GM19035 (cell line): ENCODE measurements at regions not wholly inside any gene's neighbourhood (a gene's known extent, or its start where the extent isn't known, plus 50 kb on each side); places are given as distances from the start of the nearest gene placed in this dataset.

ENCODE experiments used
- ATAC-seq: cut with Tn5 transposase; IDR thresholded peaks from one replicate; pipeline ENCODE4 v1.9.1; 2021; ENCODE audit not compliant: unreplicated experiment

DNA sequence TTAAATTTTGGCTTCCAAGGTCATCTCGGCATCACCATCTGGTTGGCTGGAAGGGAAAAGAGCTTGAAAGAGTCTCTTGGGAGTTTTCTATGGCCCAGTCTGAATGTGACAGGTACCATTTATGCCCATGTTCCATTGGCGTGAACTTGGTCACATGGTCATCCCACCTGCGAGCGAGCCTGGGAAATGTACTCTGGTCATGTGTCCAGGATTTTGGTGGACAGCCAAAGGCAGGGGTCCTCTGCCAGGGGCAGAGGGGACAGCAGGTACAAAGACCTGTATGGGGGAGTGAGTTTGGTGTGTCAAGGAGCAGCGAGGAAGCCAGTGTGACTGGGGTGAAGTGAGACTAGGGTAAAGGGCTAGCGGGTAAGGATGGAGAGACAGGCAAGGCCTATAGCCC lies 112.6 kb downstream of the CDC5L start:
- ATAC-seq, result no peak

DNA sequence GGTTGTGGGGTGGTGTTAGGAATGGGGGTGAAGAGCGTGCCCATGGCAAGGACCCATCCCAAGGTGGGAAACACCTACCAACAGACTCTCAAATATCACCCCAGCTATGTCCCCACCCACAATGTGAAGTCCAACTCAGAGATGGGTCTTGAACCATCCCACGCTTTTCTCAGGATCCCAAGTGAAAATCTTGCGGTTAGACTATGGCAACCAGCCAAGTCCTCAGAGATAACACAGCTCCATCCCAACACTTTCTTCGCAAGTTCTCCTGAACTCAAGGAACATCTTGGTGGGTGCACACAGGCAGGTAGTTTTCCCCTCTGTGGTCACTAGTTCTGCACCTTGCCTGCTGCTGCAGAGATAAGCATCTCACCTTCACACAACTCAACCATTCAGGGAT lies 116.0 kb downstream of the CDC5L start:
- no peak for ATAC-seq

GRCh38 chr6:44504301-44504791 lies 116.8 kb downstream of the CDC5L start:
- ATAC-seq, result no peak

- no peak for ATAC-seq
Measured at GRCh38 chr6:44505751-44506150, 118.2 kb downstream of the CDC5L start.

GRCh38 chr6:44507014-44507413 lies 119.5 kb downstream of the CDC5L start:
- ATAC-seq, result no peak

DNA sequence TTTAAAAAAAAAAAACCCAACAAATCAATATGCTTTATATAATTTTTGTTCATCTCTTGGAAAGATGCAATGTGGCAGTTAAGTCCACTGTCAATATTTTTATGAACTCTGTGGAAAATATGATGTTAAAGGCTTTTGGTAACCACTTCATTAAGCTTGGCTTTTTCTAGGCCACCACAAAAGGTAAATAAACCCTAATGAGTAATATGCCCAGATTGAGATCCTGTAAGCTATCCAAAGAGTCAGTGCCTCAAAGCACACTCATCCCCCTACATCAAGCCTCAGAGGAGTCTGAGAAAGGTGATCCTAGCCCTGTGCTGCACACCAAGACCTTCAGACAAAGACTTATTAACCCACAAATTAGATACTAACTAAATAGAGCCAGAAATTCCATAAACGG lies 121.1 kb downstream of the CDC5L start:
- no peak for ATAC-seq

- no peak for ATAC-seq
Measured at GRCh38 chr6:44511126-44511525, 123.6 kb downstream of the CDC5L start.

DNA sequence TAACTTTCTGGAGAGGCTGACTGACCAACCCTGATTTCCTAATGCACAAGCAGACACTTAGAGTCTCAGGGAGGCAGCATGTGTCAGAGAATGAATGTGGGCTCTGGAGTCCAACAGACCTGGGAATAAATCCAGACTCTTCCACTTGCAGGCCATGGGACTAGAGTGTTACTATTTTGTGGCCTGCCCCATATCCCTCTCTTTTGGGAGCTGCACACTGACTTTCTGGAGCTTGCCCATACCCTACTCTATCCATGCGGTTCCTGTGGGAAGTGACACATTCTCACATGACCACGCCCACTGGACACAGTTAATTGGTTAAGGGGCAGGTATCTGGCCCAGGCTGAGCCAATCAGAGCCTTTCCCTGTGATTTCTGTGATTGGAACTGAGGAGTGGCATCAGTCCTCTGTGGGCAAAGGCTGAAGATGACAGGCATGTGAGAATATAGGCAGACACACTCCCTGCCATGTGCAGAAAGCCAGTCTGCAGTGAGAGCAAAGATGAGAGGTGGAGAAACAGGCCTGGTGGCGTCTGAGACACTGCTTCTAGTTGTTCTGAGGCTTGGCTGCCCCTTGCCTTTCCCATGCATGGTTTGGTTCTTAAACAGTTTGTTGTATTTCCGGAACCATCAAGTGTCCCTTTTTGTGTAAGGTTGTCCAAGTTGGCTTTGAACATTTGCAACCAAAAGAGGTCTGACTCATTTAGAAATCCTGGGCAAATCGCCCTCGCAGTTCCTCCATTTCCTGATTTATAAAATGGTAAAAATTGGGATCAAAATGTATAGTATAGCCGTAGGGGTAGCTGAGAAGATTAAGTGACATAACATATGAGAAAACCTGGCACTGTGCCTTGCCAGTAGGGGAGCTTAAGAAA lies 125.6 kb downstream of the CDC5L start:
- no peak for ATAC-seq

DNA sequence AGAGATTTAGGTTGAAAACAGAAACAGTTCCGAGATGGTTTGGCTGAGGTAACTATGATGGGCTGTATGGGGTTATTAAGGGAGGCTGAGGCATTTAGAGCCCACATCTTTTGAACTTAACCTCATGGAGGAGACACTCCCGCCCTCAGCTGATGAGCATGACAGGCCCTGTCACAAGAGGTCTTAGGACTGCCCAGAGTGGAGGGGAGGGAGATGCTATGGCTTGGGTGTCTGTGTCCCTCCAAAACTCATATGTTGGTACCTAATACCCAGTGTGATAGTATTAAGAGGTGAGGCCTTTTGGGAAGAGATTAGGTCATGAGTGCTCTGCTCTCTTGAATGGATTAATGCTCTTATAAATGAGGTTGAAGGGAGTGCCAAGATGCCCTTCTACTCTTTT lies 126.6 kb downstream of the CDC5L start:
- ATAC-seq, result no peak

DNA sequence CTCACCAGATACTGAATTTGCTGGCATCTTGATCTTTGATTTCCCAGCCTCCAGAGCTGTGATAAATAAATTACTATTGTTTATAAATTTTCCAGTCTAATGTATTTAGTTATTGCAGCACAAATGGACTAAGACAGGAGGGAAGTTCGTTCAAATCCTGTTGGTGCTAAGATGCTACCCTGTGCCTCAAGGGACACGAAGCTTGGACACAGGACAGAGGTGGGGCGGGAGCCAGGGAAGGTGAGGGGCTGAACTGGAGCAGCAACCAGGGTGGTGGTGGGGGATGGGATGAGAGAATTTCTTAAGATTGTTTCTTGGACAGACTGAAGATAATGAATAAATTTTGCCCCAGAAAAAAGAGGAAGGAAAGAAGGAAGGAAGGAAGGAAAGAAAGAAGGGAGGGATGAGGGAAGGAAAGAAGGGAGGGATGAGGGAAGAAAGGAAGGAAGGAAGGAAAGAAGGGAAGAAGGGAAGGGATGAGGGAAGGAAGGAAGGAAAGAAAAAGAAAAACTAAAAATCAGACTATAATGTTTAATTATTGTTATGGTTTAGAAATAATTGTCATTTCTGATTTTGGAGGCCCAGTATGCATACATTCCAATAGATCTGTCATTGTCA lies 127.2 kb downstream of the CDC5L start:
- no peak for ATAC-seq

DNA sequence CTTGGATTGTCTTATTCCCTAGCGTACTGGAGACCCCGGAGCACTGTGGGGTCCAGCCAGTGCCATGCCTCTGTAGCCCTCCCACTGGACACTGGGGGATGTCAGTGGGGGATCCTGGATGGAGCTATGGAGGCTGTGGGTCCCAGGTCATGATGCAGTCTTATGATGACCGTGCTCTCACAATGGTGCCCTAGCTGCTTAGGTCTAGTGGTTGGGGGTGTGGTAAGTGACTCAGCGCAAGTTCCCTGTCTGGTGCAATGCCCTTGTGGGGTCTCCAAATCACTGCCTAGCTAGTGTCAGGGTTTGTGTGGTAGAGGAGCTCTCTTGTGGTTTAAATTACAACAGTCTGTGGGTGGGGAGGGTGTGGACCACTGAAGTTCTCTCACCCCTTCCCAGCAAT lies 135.4 kb downstream of the CDC5L start:
- ATAC-seq, result no peak

GRCh38 chr6:44524476-44525227 lies 137.1 kb downstream of the CDC5L start:
- ATAC-seq, result no peak

GRCh38 chr6:44525761-44526351 lies 138.3 kb downstream of the CDC5L start:
- no peak for ATAC-seq

DNA sequence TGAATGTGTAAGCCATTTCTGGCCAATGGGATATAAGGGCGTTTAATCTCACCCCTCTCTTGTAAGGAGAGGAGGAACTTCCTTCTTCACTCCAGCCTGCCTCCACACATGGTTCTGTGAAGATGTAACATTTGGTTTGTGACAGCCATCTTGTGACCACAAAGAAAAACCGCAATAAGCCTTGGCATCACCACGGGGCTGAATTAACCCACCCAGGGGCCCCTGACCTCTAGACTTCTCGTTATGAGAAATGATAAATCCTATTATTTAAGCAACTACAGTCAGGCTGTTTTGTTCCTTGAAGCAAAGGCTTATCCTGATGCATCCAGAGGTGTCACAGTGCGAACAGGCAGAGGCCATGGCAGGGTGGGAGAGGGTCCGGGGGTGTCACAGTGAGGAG lies 139.7 kb downstream of the CDC5L start:
- no peak for ATAC-seq

DNA sequence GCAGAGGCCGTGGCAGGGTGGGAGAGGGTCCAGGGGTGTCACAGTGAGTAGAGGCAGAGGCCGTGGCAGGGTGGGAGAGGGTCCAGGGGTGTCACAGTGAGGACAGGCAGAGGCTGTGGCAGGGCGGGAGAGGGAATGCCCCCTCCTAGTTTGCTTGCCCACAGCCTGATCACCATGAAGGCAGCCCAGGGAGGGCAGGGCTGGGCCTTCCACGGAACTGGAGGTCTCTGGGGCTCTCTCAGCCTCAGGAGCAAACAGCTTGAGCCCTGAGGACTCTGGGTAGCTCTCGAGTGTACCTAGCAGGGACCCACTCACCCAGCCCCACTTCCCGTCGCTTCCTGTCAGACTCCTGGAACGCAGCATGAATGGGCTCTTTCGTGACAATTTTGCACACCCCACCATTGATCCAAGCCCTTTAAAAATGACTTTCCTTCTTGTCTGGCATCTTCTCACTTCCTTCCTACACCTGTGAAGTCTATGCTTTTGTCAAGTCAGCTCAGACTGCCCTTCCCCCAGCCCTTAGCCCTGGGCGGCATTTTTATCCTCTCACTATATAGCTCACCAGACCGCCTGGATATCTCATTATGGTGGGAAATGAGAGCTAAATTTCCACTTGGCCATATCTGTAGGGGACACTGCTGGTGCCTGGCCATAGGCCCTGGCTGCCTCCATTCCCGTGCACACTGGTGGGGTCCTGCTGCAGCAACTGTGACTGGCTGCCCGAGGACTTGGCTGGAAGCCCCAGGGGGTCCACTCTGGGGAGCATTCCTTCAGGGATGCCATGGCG lies 140.3 kb downstream of the CDC5L start:
- ATAC-seq, result no peak

GRCh38 chr6:44528370-44528644 lies 140.8 kb downstream of the CDC5L start:
- no peak for ATAC-seq

DNA sequence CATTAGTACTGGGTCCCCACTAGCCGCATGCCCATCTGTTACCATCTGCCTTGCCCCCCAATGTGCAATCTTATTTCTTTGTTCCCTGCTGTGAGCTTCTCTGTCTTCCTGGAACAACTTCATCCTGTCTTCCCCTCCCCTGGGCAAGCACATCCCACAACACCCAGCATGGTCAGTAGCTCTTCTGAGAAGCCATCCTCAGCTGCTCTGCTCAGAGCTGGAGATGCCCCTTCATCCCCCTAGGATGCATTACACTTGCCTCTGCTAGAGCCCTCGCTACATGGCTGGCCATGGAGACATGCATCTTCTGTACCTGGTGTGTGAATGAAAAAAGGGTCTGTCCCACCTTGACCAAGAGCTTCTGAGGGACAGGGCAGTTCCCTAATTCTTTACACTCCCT lies 141.2 kb downstream of the CDC5L start:
- no peak for ATAC-seq

GRCh38 chr6:44529146-44529905 lies 141.8 kb downstream of the CDC5L start:
- ATAC-seq, result no peak

DNA sequence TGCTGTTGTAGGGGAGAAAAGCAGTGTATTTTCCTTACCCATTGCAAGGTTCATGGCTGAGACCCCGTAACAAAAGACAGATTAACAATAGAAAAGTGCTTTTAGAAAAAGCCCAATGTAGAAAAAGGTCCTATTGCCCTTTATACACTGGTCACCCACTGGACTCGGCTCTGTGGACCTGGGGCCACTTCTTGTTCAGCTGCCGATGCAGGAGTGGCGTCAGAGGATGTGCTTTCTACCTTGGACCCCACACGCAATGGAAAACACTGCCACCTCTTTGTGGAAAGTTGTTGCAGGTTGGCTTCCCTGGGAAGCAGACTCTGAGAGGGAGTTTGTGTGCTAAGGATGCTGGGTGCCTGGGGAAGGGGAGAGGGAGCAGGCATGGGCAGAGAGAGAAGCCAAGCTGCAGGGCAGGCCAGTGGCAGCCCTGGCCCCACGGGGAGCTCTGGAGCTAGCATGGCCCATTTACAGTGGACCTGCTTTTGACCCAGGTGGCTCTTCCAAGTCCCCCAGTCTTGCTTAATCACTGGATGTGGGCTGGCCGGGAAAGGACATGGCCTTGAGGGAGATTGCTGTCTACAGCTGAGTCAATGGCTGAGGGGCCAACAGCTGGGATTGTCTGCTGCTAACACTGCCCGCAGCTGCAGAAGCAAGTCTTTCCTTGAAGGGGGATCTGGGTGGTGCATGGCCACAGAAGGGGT lies 142.9 kb downstream of the CDC5L start:
- no peak for ATAC-seq

DNA sequence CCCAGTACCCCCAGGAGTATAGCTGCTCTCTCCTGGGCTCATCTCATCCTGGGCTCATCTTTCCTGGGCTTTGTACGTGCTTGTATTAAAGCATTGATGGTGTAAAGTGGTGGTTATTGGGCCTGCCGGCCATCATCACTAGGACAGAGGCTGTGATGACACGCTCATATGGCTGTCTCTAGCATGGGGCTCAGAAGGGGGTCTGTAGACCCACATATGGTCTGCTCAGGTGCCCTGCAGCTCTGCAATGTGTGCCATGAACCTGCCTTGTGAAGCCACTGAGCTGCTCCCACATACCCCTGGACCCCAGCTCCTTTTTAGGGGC lies 143.4 kb downstream of the CDC5L start:
- ATAC-seq, result no peak
